Activated naive CD8-positive, alpha-beta T cell treated with anti-CD3 and anti-CD28 coated beads for 36 hours (primary cell): ENCODE measurements at regions not wholly inside any gene's neighbourhood (a gene's known extent, or its start where the extent isn't known, plus 50 kb on each side); places are given as distances from the start of the nearest gene placed in this dataset.
A peak's percentile ranks its signal among the peaks of the same experiment; 100 is the strongest.

Experiments used
- DNase-seq: peaks from one replicate; pipeline ENCODE4 v3.0.0; 2021
- H3K27ac Mint-ChIP-seq: one replicate; pipeline ENCODE4 v1.8.0; 2022; ENCODE audit warnings: mild to moderate bottlenecking, moderate library complexity, mixed read lengths
- H3K27me3 Mint-ChIP-seq: one replicate; pipeline ENCODE4 v1.8.0; 2022; ENCODE audit warnings: mild to moderate bottlenecking, mixed read lengths
- H3K36me3 Mint-ChIP-seq: one replicate; pipeline ENCODE4 v1.8.0; 2021; ENCODE audit warnings: mild to moderate bottlenecking, mixed read lengths
- H3K4me1 Mint-ChIP-seq: one replicate; pipeline ENCODE4 v1.8.0; 2021; ENCODE audit warnings: mixed read lengths
- H3K4me3 Mint-ChIP-seq: one replicate; pipeline ENCODE4 v1.8.0; 2022; ENCODE audit warnings: mild to moderate bottlenecking, moderate library complexity, mixed read lengths
- H3K9me3 Mint-ChIP-seq: one replicate; pipeline ENCODE4 v1.8.0; 2022; ENCODE audit warnings: mixed read lengths

GRCh38 chr21:36236052-36236730 lies 79.6 kb downstream of the DOP1B start:
- H3K36me3 Mint-ChIP-seq, result peaks cover 5% of the 10 kb centered on the region
- no peak overlapping the region for H3K4me3 Mint-ChIP-seq
- no peak overlapping the region for H3K27ac Mint-ChIP-seq
- DNase-seq, result no peak
- H3K4me1 Mint-ChIP-seq, result peaks cover 4% of the 10 kb centered on the region
- H3K27me3 Mint-ChIP-seq, result no peaks in the 10 kb centered on the region
- no peaks in the 10 kb centered on the region for H3K9me3 Mint-ChIP-seq

- no peak overlapping the region for H3K4me3 Mint-ChIP-seq
- peaks cover 4% of the 10 kb centered on the region for H3K4me1 Mint-ChIP-seq
- no peaks in the 10 kb centered on the region for H3K9me3 Mint-ChIP-seq
- H3K27ac Mint-ChIP-seq, result no peak overlapping the region
- H3K36me3 Mint-ChIP-seq, result peaks cover 5% of the 10 kb centered on the region
- no peaks in the 10 kb centered on the region for H3K27me3 Mint-ChIP-seq
- DNase-seq, result no peak
Observed at GRCh38 chr21:36237441-36237840, 80.8 kb downstream of the DOP1B start.

GRCh38 chr21:36239585-36239984 lies 80.4 kb upstream of the MORC3 start:
- H3K27ac Mint-ChIP-seq, result no peak overlapping the region
- H3K4me3 Mint-ChIP-seq, result no peak overlapping the region
- no peaks in the 10 kb centered on the region for H3K27me3 Mint-ChIP-seq
- H3K4me1 Mint-ChIP-seq, result no peaks in the 10 kb centered on the region
- H3K9me3 Mint-ChIP-seq, result no peaks in the 10 kb centered on the region
- H3K36me3 Mint-ChIP-seq, result no peaks in the 10 kb centered on the region
- DNase-seq, result no peak

GRCh38 chr21:36241717-36242116 lies 78.3 kb upstream of the MORC3 start:
- no peaks in the 10 kb centered on the region for H3K9me3 Mint-ChIP-seq
- H3K36me3 Mint-ChIP-seq, result no peaks in the 10 kb centered on the region
- no peak overlapping the region for H3K27ac Mint-ChIP-seq
- no peaks in the 10 kb centered on the region for H3K4me1 Mint-ChIP-seq
- no peak for DNase-seq
- H3K27me3 Mint-ChIP-seq, result no peaks in the 10 kb centered on the region
- H3K4me3 Mint-ChIP-seq, result no peak overlapping the region

- H3K36me3 Mint-ChIP-seq, result peaks cover 5% of the 10 kb centered on the region
- DNase-seq, result no peak
- H3K4me3 Mint-ChIP-seq, result no peak overlapping the region
- no peaks in the 10 kb centered on the region for H3K4me1 Mint-ChIP-seq
- H3K27me3 Mint-ChIP-seq, result no peaks in the 10 kb centered on the region
- no peak overlapping the region for H3K27ac Mint-ChIP-seq
- H3K9me3 Mint-ChIP-seq, result no peaks in the 10 kb centered on the region
Observed at GRCh38 chr21:36245115-36245514, 74.9 kb upstream of the MORC3 start.

GRCh38 chr21:36245649-36246048 lies 74.3 kb upstream of the MORC3 start:
- no peaks in the 10 kb centered on the region for H3K9me3 Mint-ChIP-seq
- H3K4me1 Mint-ChIP-seq, result no peaks in the 10 kb centered on the region
- H3K27ac Mint-ChIP-seq, result no peak overlapping the region
- H3K4me3 Mint-ChIP-seq, result no peak overlapping the region
- no peaks in the 10 kb centered on the region for H3K27me3 Mint-ChIP-seq
- H3K36me3 Mint-ChIP-seq, result peaks cover 9% of the 10 kb centered on the region
- DNase-seq, result no peak

GRCh38 chr21:36246080-36246631 lies 73.8 kb upstream of the MORC3 start:
- Mint-ChIP-seq H3K36me3 (peaks cover 13% of the 10 kb centered on the region), H3K27ac (no peak overlapping the region), H3K9me3 (no peaks in the 10 kb centered on the region), H3K4me3 (no peak overlapping the region), H3K27me3 (no peaks in the 10 kb centered on the region), H3K4me1 (no peaks in the 10 kb centered on the region)
- no peak for DNase-seq

GRCh38 chr21:36247316-36248010 lies 72.5 kb upstream of the MORC3 start:
- Mint-ChIP-seq H3K36me3 (peaks cover 13% of the 10 kb centered on the region), H3K4me1 (no peaks in the 10 kb centered on the region), H3K27ac (no peak overlapping the region), H3K27me3 (no peaks in the 10 kb centered on the region), H3K9me3 (no peaks in the 10 kb centered on the region), H3K4me3 (no peak overlapping the region)
- DNase-seq, result no peak

- no peaks in the 10 kb centered on the region for H3K4me1 Mint-ChIP-seq
- H3K4me3 Mint-ChIP-seq, result no peak overlapping the region
- H3K9me3 Mint-ChIP-seq, result no peaks in the 10 kb centered on the region
- H3K27ac Mint-ChIP-seq, result no peak overlapping the region
- peaks cover 15% of the 10 kb centered on the region for H3K36me3 Mint-ChIP-seq
- DNase-seq, result no peak
- no peaks in the 10 kb centered on the region for H3K27me3 Mint-ChIP-seq
Observed at GRCh38 chr21:36249576-36250422, 70.2 kb upstream of the MORC3 start.

GRCh38 chr21:36250423-36251075 lies 69.4 kb upstream of the MORC3 start:
- no peaks in the 10 kb centered on the region for H3K9me3 Mint-ChIP-seq
- peaks cover 15% of the 10 kb centered on the region for H3K36me3 Mint-ChIP-seq
- no peak overlapping the region for H3K4me3 Mint-ChIP-seq
- no peak overlapping the region for H3K27ac Mint-ChIP-seq
- DNase-seq, result no peak
- H3K4me1 Mint-ChIP-seq, result peaks cover 2% of the 10 kb centered on the region
- no peaks in the 10 kb centered on the region for H3K27me3 Mint-ChIP-seq

- H3K27me3 Mint-ChIP-seq, result no peaks in the 10 kb centered on the region
- no peak overlapping the region for H3K27ac Mint-ChIP-seq
- H3K9me3 Mint-ChIP-seq, result no peaks in the 10 kb centered on the region
- peaks cover 2% of the 10 kb centered on the region for H3K4me1 Mint-ChIP-seq
- DNase-seq, result no peak
- H3K36me3 Mint-ChIP-seq, result peaks cover 15% of the 10 kb centered on the region
- no peak overlapping the region for H3K4me3 Mint-ChIP-seq
Observed at GRCh38 chr21:36254106-36254941, 65.7 kb upstream of the MORC3 start.

- Mint-ChIP-seq H3K4me1 (peaks cover 10% of the 10 kb centered on the region), H3K27ac (peak overlapping the region; percentile 21)
Observed at GRCh38 chr21:36255663-36256062, 64.3 kb upstream of the MORC3 start.

GRCh38 chr21:36257657-36258056 lies 62.3 kb upstream of the MORC3 start:
- Mint-ChIP-seq H3K36me3 (peaks cover 2% of the 10 kb centered on the region), H3K27ac (no peak overlapping the region), H3K9me3 (no peaks in the 10 kb centered on the region), H3K4me1 (peaks cover 10% of the 10 kb centered on the region), H3K27me3 (no peaks in the 10 kb centered on the region), H3K4me3 (no peak overlapping the region)
- no peak for DNase-seq

More at GRCh38 chr21:36255663-36256062, 64.3 kb upstream of the MORC3 start:
- peak overlapping the region; percentile 11 for H3K4me3 Mint-ChIP-seq
- peaks cover 7% of the 10 kb centered on the region for H3K36me3 Mint-ChIP-seq
- H3K27me3 Mint-ChIP-seq, result no peaks in the 10 kb centered on the region
- no peak for DNase-seq
- no peaks in the 10 kb centered on the region for H3K9me3 Mint-ChIP-seq
